IMR-90 (cell line): ENCODE measurements at regions not wholly inside any gene's neighbourhood (a gene's known extent, or its start where the extent isn't known, plus 50 kb on each side); places are given as distances from the start of the nearest gene placed in this dataset.
A peak's percentile ranks its signal among the peaks of the same experiment; 100 is the strongest.

Source experiments
- ATAC-seq: fragments of 200-7000 bp; cut with Tn5 transposase; 2 replicates; pipeline ENCODE4 v1.9.1; 2020; ENCODE audit warnings: low read depth, mild to moderate bottlenecking, moderate library complexity
- BruUV-seq: library from RNA; stranded (reverse); fragments of 400-500 nt; replicated peaks from 2 replicates; lab custom pipeline; 2021; lab: Mats Ljungman, UMichigan
- CTCF ChIA-PET: fragments of 300-600 bp; formaldehyde crosslinking; extraction: SDS; loops from one replicate; lab custom pipeline; 2021; ENCODE audit warnings: antibody characterized with exemption; lab: Yijun Ruan, JAX
- POLR2A ChIA-PET: fragments of 300-600 bp; sonication (Branson Sonifier 250); formaldehyde crosslinking; loops from one replicate; lab custom pipeline; 2022; ENCODE audit warnings: antibody characterized with exemption; ENCODE audit not compliant: unreplicated experiment; lab: Charles Lee
- DNase-seq: peaks from one replicate; pipeline ENCODE4 v3.0.0; 2013
- H2AFZ ChIP-seq: replicated peaks from 2 replicates; pipeline ENCODE3; 2013; ENCODE audit warnings: low read length, mild to moderate bottlenecking; ENCODE audit not compliant: poor library complexity
- H2AK5ac ChIP-seq: 2 replicates; pipeline ENCODE4 v1.6.1; 2013; ENCODE audit warnings: low read depth, low read length, inconsistent platforms
- H2AK9ac ChIP-seq: replicated peaks from 2 replicates; pipeline ENCODE3; 2013; ENCODE audit warnings: mild to moderate bottlenecking, low read depth, low read length, moderate library complexity; ENCODE audit not compliant: poor library complexity
- H2BK120ac ChIP-seq: 2 replicates; pipeline ENCODE4 v1.6.1; 2013; ENCODE audit warnings: low read depth, low read length, inconsistent platforms
- H2BK15ac ChIP-seq: 3 replicates; pipeline ENCODE4 v1.6.1; 2013; ENCODE audit warnings: low read depth, low read length, inconsistent platforms
- H2BK20ac ChIP-seq: 2 replicates; pipeline ENCODE4 v1.6.1; 2013; ENCODE audit warnings: low read depth, mild to moderate bottlenecking, inconsistent platforms, low read length, moderate library complexity
- H2BK5ac ChIP-seq: 2 replicates; pipeline ENCODE4 v1.6.1; 2013; ENCODE audit warnings: mild to moderate bottlenecking, low read depth, low read length, inconsistent platforms; ENCODE audit not compliant: poor library complexity, severe bottlenecking
- H3K14ac ChIP-seq: replicated peaks from 2 replicates; pipeline ENCODE4 v1.6.1; 2013; ENCODE audit warnings: low read depth, low read length, inconsistent platforms
- H3K18ac ChIP-seq: 2 replicates; pipeline ENCODE4 v1.6.1; 2013; ENCODE audit warnings: low read depth, low read length, control low read depth
- H3K23ac ChIP-seq: 2 replicates; pipeline ENCODE4 v1.6.1; 2013; ENCODE audit warnings: low read depth, low read length, inconsistent platforms
- H3K27ac ChIP-seq: 2 replicates; pipeline ENCODE4 v1.5.1; 2013; ENCODE audit warnings: mild to moderate bottlenecking, control low read depth, low read length; ENCODE audit not compliant: insufficient read depth
- H3K27me3 ChIP-seq: 2 replicates; pipeline ENCODE4 v1.6.1; 2013; ENCODE audit warnings: low read length; ENCODE audit not compliant: control insufficient read depth, insufficient read depth
- H3K36me3 ChIP-seq: 2 replicates; pipeline ENCODE4 v1.6.1; 2013; ENCODE audit warnings: low read length, mixed read lengths; ENCODE audit not compliant: control insufficient read depth, insufficient read depth
- H3K4ac ChIP-seq: 2 replicates; pipeline ENCODE4 v1.6.1; 2013; ENCODE audit warnings: low read depth, low read length, inconsistent platforms
- H3K4me1 ChIP-seq: 2 replicates; pipeline ENCODE4 v1.6.1; 2013; ENCODE audit warnings: low read length, mixed read lengths; ENCODE audit not compliant: control insufficient read depth, insufficient read depth
- H3K4me2 ChIP-seq: 2 replicates; pipeline ENCODE4 v1.6.1; 2013; ENCODE audit warnings: low read depth, mild to moderate bottlenecking, control low read depth, low read length, moderate library complexity
- H3K4me3 ChIP-seq: 2 replicates; pipeline ENCODE4 v1.5.1; 2013; ENCODE audit warnings: low read depth, mild to moderate bottlenecking, control low read depth, low read length, moderate library complexity; ENCODE audit not compliant: insufficient read depth
- H3K56ac ChIP-seq: 2 replicates; pipeline ENCODE4 v1.6.1; 2013; ENCODE audit warnings: low read length, inconsistent platforms; ENCODE audit not compliant: insufficient read depth; ENCODE audit errors: extremely low read depth
- H3K79me1 ChIP-seq, 2 experiments: 2 replicates each; pipeline ENCODE4 v1.6.1; 2013; ENCODE audit warnings: low read length in 2 of 2, inconsistent platforms in 1 of 2, low read depth in 1 of 2
- H3K9ac ChIP-seq: 2 replicates; pipeline ENCODE4 v1.6.1; 2013; ENCODE audit warnings: low read depth, low read length, control low read depth
- H3K9me1 ChIP-seq: 2 replicates; pipeline ENCODE4 v1.6.1; 2013; ENCODE audit warnings: low read length, inconsistent platforms; ENCODE audit not compliant: insufficient read depth
- H3K9me3 ChIP-seq: 2 replicates; pipeline ENCODE4 v1.6.1; 2013; ENCODE audit warnings: low read length; ENCODE audit not compliant: control insufficient read depth, insufficient read depth
- H4K20me1 ChIP-seq: 2 replicates; pipeline ENCODE4 v1.6.1; 2013; ENCODE audit warnings: low read length, inconsistent platforms; ENCODE audit not compliant: insufficient read depth
- H4K5ac ChIP-seq: 2 replicates; pipeline ENCODE4 v1.6.1; 2013; ENCODE audit warnings: mild to moderate bottlenecking, low read depth, low read length, control low read depth
- H4K8ac ChIP-seq, 2 experiments: 2 replicates each; pipeline ENCODE4 v1.6.1; 2013; ENCODE audit warnings: low read depth in 2 of 2, low read length in 2 of 2, control low read depth in 1 of 2, inconsistent platforms in 1 of 2
- H4K91ac ChIP-seq: 2 replicates; pipeline ENCODE4 v1.6.1; 2013; ENCODE audit warnings: low read depth, low read length, inconsistent platforms; ENCODE audit not compliant: insufficient read depth
- CEBPB ChIP-seq: IDR thresholded peaks from 2 replicates; pipeline ENCODE4 v1.6.1; 2012; ENCODE audit warnings: low read depth, low read length, improper control_type of control experiment
- CHD1 ChIP-seq: IDR thresholded peaks from 2 replicates; pipeline ENCODE4 v1.6.1; 2012; ENCODE audit warnings: low read depth, low read length, improper control_type of control experiment
- MAFK ChIP-seq: IDR thresholded peaks from 2 replicates; pipeline ENCODE4 v1.6.1; 2012; ENCODE audit warnings: low read depth, low read length, improper control_type of control experiment
- MXI1 ChIP-seq: IDR thresholded peaks from 2 replicates; pipeline ENCODE4 v1.6.1; 2012; ENCODE audit warnings: low read depth, mild to moderate bottlenecking, low read length, moderate library complexity, borderline replicate concordance
- RFX5 ChIP-seq: IDR thresholded peaks from 2 replicates; pipeline ENCODE4 v1.8.0; 2012; ENCODE audit warnings: low read depth, mild to moderate bottlenecking, low read length, moderate library complexity
- SMC3 ChIP-seq: fragments of 150-350 bp; IDR thresholded peaks from 2 replicates; pipeline ENCODE4 v1.6.1; 2016; ENCODE audit warnings: low read depth, mild to moderate bottlenecking, antibody characterized with exemption, low read length, moderate library complexity
- USF2 ChIP-seq: fragments of 150-350 bp; IDR thresholded peaks from 2 replicates; pipeline ENCODE4 v1.6.1; 2017; ENCODE audit warnings: mild to moderate bottlenecking, antibody characterized with exemption, low read length, low read depth
- WGBS, 2 experiments: methylation state at CpG; one replicate each; pipeline versions ENCODE4 v1.1.5 to v1.1.7; 2013; ENCODE audit warnings: missing lambda C conversion rate in 2 of 2; ENCODE audit not compliant: insufficient read length in 1 of 2; ENCODE audit errors: extremely low coverage in 2 of 2; 5-methylcytosine and 5-hydroxymethylcytosine counted together
- dilution Hi-C: fragments of 300-500 bp; cut with HindIII; formaldehyde crosslinking; loops from one replicate; pipeline ENCODE4 v1.14.3; 2018; ENCODE audit warnings: low sequenced_read_pairs; ENCODE audit not compliant: unreplicated experiment
- in situ Hi-C: fragments of 300-500 bp; cut with MboI; formaldehyde crosslinking; loops from 3 replicates; pipeline ENCODE4 v1.14.3; 2019; ENCODE audit warnings: low sequenced_read_pairs, inconsistent platforms, mixed read lengths
- intact Hi-C: fragments of 100-400 bp; cut with micrococcal nuclease; formaldehyde crosslinking; loops from 2 replicates; pipeline ENCODE4 v1.10.0; 2022
- TF ChIP-seq, protein P1 (sequence below): fragments of 150-350 bp; IDR thresholded peaks from 2 replicates; pipeline ENCODE4 v1.6.1; 2016; ENCODE audit warnings: low read depth, mild to moderate bottlenecking, low read length, moderate library complexity, borderline replicate concordance
- TF ChIP-seq, protein P2 (sequence below): conservative IDR thresholded peaks from 2 replicates; pipeline ENCODE4 v1.5.1; 2012; ENCODE audit warnings: mild to moderate bottlenecking, low read depth, low read length, improper control_type of control experiment

GRCh38 chr9:78985084-78985738, 586.6 kb upstream of the TLE4 start:
- peak overlapping the region; percentile 94 for H4K91ac ChIP-seq
- peak overlapping the region; percentile 24; the same call in 1 of the 2 replicates for H4K5ac ChIP-seq
- peak overlapping the region; percentile 95 for H2BK20ac ChIP-seq
- peak overlapping the region; percentile 54 for H2BK15ac ChIP-seq
- H4K20me1 ChIP-seq, result no peaks in the 10 kb centered on the region
- peak overlapping the region; percentile 64; the same call in 1 of the 2 replicates for H3K18ac ChIP-seq
- H2AK9ac ChIP-seq, result no peak overlapping the region
- H2BK5ac ChIP-seq, result peak overlapping the region; percentile 44
- H3K4me3 ChIP-seq, result no peak overlapping the region
- ATAC-seq (peak; percentile 37), DNase-seq (peak; percentile 44)
- no peaks in the 10 kb centered on the region for H3K9me3 ChIP-seq
- peak overlapping the region; percentile 7; the same call in 1 of the 2 replicates for H2AK5ac ChIP-seq
- 20% methylated on average over 1 of the region's 2 CpGs; no CpG with 5 or more reads in 1 of the 2 experiments for WGBS, 2 experiments
- no TSS peak for BruUV-seq
- H3K27ac ChIP-seq, result no peak overlapping the region
- peak overlapping the region; percentile 66; the same call in 1 of the 2 replicates for H3K56ac ChIP-seq
- H3K9ac ChIP-seq, result no peak overlapping the region
- H3K4ac ChIP-seq, result peak overlapping the region; percentile 70
- H3K4me2 ChIP-seq, result peak overlapping the region; percentile 83; the same call in 1 of the 2 replicates
- H3K4me1 ChIP-seq, result peaks cover 5% of the 10 kb centered on the region; the same call in 1 of the 2 replicates
- dilution Hi-C loops (no loop called here), intact Hi-C loops (no loop called here), in situ Hi-C loops (no loop called here)
- H2AFZ ChIP-seq, result no peak overlapping the region
- CTCF ChIA-PET, result interaction anchor here (0.7 to 1.3 kb wide), 3 partner anchors 10 to 144 kb away, joined by 3 read pairs; no protein-coding TSS in a partner anchor
- H3K23ac ChIP-seq, result peak overlapping the region; percentile 41
- H3K14ac ChIP-seq, result peak overlapping the region; percentile 91
- no peaks in the 10 kb centered on the region; the same call in 1 of the 2 replicates for H3K9me1 ChIP-seq
- peak overlapping the region in 1 of 2 experiments; percentile 83; a peak in 3 of 4 replicates for H4K8ac ChIP-seq
- H3K27me3 ChIP-seq, result no peaks in the 10 kb centered on the region
- TF ChIP-seq, protein P1, sequence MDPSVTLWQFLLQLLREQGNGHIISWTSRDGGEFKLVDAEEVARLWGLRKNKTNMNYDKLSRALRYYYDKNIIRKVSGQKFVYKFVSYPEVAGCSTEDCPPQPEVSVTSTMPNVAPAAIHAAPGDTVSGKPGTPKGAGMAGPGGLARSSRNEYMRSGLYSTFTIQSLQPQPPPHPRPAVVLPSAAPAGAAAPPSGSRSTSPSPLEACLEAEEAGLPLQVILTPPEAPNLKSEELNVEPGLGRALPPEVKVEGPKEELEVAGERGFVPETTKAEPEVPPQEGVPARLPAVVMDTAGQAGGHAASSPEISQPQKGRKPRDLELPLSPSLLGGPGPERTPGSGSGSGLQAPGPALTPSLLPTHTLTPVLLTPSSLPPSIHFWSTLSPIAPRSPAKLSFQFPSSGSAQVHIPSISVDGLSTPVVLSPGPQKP, result no peak
- TF ChIP-seq, protein P2, sequence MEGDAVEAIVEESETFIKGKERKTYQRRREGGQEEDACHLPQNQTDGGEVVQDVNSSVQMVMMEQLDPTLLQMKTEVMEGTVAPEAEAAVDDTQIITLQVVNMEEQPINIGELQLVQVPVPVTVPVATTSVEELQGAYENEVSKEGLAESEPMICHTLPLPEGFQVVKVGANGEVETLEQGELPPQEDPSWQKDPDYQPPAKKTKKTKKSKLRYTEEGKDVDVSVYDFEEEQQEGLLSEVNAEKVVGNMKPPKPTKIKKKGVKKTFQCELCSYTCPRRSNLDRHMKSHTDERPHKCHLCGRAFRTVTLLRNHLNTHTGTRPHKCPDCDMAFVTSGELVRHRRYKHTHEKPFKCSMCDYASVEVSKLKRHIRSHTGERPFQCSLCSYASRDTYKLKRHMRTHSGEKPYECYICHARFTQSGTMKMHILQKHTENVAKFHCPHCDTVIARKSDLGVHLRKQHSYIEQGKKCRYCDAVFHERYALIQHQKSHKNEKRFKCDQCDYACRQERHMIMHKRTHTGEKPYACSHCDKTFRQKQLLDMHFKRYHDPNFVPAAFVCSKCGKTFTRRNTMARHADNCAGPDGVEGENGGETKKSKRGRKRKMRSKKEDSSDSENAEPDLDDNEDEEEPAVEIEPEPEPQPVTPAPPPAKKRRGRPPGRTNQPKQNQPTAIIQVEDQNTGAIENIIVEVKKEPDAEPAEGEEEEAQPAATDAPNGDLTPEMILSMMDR, result no peak
- TF ChIP-seq CHD1 (no peak), RFX5 (no peak), SMC3 (no peak), MAFK (no peak), MXI1 (no peak), USF2 (no peak), CEBPB (no peak)
- no peaks in the 10 kb centered on the region for H3K36me3 ChIP-seq
- POLR2A ChIA-PET, result no interaction called here
- peak overlapping the region; percentile 95 for H2BK120ac ChIP-seq
- no peaks in the 10 kb centered on the region for H3K79me1 ChIP-seq
